ENCODE measurements at regions not wholly inside any gene's neighbourhood (a gene's known extent, or its start where the extent isn't known, plus 50 kb on each side); places are given as distances from the start of the nearest gene placed in this dataset.

- no peak for DNase-seq (ENCODE audit: low spot score)
- peaks cover 2% of the 10 kb centered on the region for H3K27me3 Mint-ChIP-seq (ENCODE audit: insufficient read depth, low read depth)
- H2AFZ ChIP-seq (replicated peaks), result no peak overlapping the region
- H3K27ac ChIP-seq, result no peak overlapping the region
- H3K27me3 ChIP-seq, result peaks cover 4% of the 10 kb centered on the region
- no peak for TF ChIP-seq EZH2phosphoT487 (IDR thresholded peaks at IDR 0.05)
- no peak for TF ChIP-seq CTCF (IDR thresholded peaks at IDR 0.05)
- TF ChIP-seq EZH2 (IDR thresholded peaks at IDR 0.05), result no peak
- peaks cover 18% of the 10 kb centered on the region for H3K4me1 ChIP-seq
- no peaks in the 10 kb centered on the region for H3K9me3 ChIP-seq (ENCODE audit: low read depth)
- H3K4me1 Mint-ChIP-seq, result peaks cover 13% of the 10 kb centered on the region
- H3F3A ChIP-seq (ENCODE audit: low read depth), result no peaks in the 10 kb centered on the region
- H3K9me3 Mint-ChIP-seq, result peaks cover 4% of the 10 kb centered on the region
- H3K79me2 ChIP-seq (ENCODE audit: low read depth), result no peaks in the 10 kb centered on the region
- H3K4me3 Mint-ChIP-seq, result no peak overlapping the region
- no peak overlapping the region for H3K9ac ChIP-seq
- no peak overlapping the region for H3K4me3 ChIP-seq
- H3K36me3 ChIP-seq, result no peaks in the 10 kb centered on the region
- H3K27ac Mint-ChIP-seq, result no peak overlapping the region
- no peak overlapping the region for H3K4me2 ChIP-seq
- no peaks in the 10 kb centered on the region for H3K36me3 Mint-ChIP-seq
- H4K20me1 ChIP-seq (ENCODE audit: low read depth), result no peaks in the 10 kb centered on the region
Measured at GRCh38 chr13:111434578-111435159, 114.2 kb downstream of the TEX29 start.

- H3K27me3 ChIP-seq, result peaks cover 4% of the 10 kb centered on the region
- H3K4me3 Mint-ChIP-seq, result no peak overlapping the region
Measured at GRCh38 chr13:111436446-111436845, 116.0 kb downstream of the TEX29 start.

DNA sequence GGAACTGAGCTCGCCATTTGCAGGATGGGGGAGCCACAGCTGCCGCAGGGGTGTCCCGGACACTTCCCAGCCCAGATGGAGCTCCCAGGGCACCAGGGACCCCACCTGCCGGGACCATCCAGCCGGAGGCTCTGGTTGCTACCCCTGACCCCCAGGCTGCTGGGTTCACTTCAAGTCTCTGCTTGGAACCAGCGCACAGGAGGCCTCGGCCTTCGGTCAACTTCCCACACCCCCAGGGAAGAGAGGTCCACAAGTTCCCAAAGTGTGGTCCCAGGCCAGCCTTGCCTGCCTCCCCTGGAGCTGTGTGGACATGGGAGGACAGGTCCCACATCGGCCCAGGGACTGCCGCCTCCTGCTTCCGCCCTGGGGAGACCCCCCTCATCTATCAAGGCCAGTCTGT is 117.0 kb downstream of the TEX29 start:
- peaks cover 4% of the 10 kb centered on the region for H3K9me3 Mint-ChIP-seq
- H3K4me3 ChIP-seq, result no peak overlapping the region
- H3K9ac ChIP-seq, result no peak overlapping the region
- H3K79me2 ChIP-seq (ENCODE audit: low read depth), result no peaks in the 10 kb centered on the region
- no peak for DNase-seq (ENCODE audit: low spot score)
- H3K36me3 Mint-ChIP-seq, result no peaks in the 10 kb centered on the region
- H4K20me1 ChIP-seq (ENCODE audit: low read depth), result no peaks in the 10 kb centered on the region
- no peaks in the 10 kb centered on the region for H3K27me3 ChIP-seq
- TF ChIP-seq CTCF (IDR thresholded peaks at IDR 0.05) (no peak), EZH2 (IDR thresholded peaks at IDR 0.05) (no peak), EZH2phosphoT487 (IDR thresholded peaks at IDR 0.05) (no peak)
- peaks cover 11% of the 10 kb centered on the region for H3K4me1 Mint-ChIP-seq
- H3K27ac ChIP-seq, result no peak overlapping the region
- no peaks in the 10 kb centered on the region for H3K36me3 ChIP-seq
- H2AFZ ChIP-seq (replicated peaks), result no peak overlapping the region
- no peaks in the 10 kb centered on the region for H3K9me3 ChIP-seq (ENCODE audit: low read depth)
- no peak overlapping the region for H3K4me3 Mint-ChIP-seq
- H3K27me3 Mint-ChIP-seq (ENCODE audit: insufficient read depth, low read depth), result peaks cover 5% of the 10 kb centered on the region
- H3K4me1 ChIP-seq, result peaks cover 14% of the 10 kb centered on the region
- H3K27ac Mint-ChIP-seq, result no peak overlapping the region
- no peaks in the 10 kb centered on the region for H3F3A ChIP-seq (ENCODE audit: low read depth)
- no peak overlapping the region for H3K4me2 ChIP-seq

More at GRCh38 chr13:111436446-111436845, 116.0 kb downstream of the TEX29 start:
- H4K20me1 ChIP-seq (ENCODE audit: low read depth), result no peaks in the 10 kb centered on the region
- no peak overlapping the region for H3K4me2 ChIP-seq
- H3K4me3 ChIP-seq, result no peak overlapping the region
- no peak overlapping the region for H3K27ac ChIP-seq
- Mint-ChIP-seq H3K9me3 (peaks cover 4% of the 10 kb centered on the region), H3K4me1 (peaks cover 11% of the 10 kb centered on the region), H3K27me3 (ENCODE audit: insufficient read depth, low read depth) (peaks cover 3% of the 10 kb centered on the region), H3K27ac (no peak overlapping the region), H3K36me3 (no peaks in the 10 kb centered on the region)
- H3F3A ChIP-seq (ENCODE audit: low read depth), result no peaks in the 10 kb centered on the region
- no peak for TF ChIP-seq EZH2phosphoT487 (IDR thresholded peaks at IDR 0.05)
- TF ChIP-seq EZH2 (IDR thresholded peaks at IDR 0.05), result no peak
- TF ChIP-seq CTCF (IDR thresholded peaks at IDR 0.05), result no peak
- H3K36me3 ChIP-seq, result no peaks in the 10 kb centered on the region
- DNase-seq (ENCODE audit: low spot score), result no peak
- H3K4me1 ChIP-seq, result peaks cover 14% of the 10 kb centered on the region
- H3K9me3 ChIP-seq (ENCODE audit: low read depth), result no peaks in the 10 kb centered on the region
- no peak overlapping the region for H3K9ac ChIP-seq
- H3K79me2 ChIP-seq (ENCODE audit: low read depth), result no peaks in the 10 kb centered on the region
- no peak overlapping the region for H2AFZ ChIP-seq (replicated peaks)
